ENCODE measurements at regions not wholly inside any gene's neighbourhood (a gene's known extent, or its start where the extent isn't known, plus 50 kb on each side); places are given as distances from the start of the nearest gene placed in this dataset.

DNA sequence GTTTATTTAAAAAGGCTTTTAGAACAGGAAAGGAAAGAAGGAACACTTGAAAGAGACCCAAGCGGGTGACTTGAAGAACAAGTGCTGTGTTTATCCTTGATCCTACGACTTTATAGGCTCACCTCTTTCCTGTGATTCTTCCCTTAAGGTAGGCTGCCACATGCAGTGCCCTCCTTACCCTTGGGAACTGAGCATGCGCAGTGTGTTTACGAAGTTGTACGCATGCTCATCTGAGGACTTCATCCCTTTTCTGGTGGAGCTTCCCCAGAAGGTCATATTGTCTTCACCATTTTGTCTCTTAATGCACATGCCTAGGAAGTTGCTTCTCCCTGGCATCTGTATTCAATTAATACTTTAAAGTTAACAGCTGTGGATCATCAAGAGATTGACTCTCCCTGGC lies 49.9 kb upstream of the VOPP1 start:
- no CpG with 5 or more reads among the region's 5 CpGs for WGBS (ENCODE audit: extremely low coverage, insufficient read length, low lambda C conversion rate)
- Histone ChIP-seq H3K79me1 (ENCODE audit: insufficient read depth, low read depth, low read length, poor library complexity, severe bottlenecking) (no peaks in the 10 kb centered on the region), H2BK120ac (ENCODE audit: low read depth, low read length, poor library complexity, severe bottlenecking) (no peak overlapping the region), H3T11ph (ENCODE audit: low read length) (no peak overlapping the region), H4K20me1 (ENCODE audit: control insufficient read depth, insufficient read depth, insufficient read length) (no peaks in the 10 kb centered on the region), H3K18ac (ENCODE audit: insufficient read length, low read depth, low read length) (no peak overlapping the region), H2BK20ac (ENCODE audit: low read depth, low read length, poor library complexity, severe bottlenecking) (no peak overlapping the region), H3K4ac (ENCODE audit: low read depth, low read length) (no peak overlapping the region), H3K9ac (ENCODE audit: extremely low read depth, insufficient read length, low read length) (no peak overlapping the region), H2BK5ac (ENCODE audit: insufficient read length, low read length) (no peak overlapping the region), H4K5ac (ENCODE audit: insufficient read length, low read depth, low read length) (no peak overlapping the region), H3K79me2 (ENCODE audit: insufficient read depth, low read length) (no peaks in the 10 kb centered on the region), H2BK15ac (ENCODE audit: low read depth, low read length) (no peak overlapping the region), H3K27me3 (ENCODE audit: insufficient read depth, low read length) (no peaks in the 10 kb centered on the region), H3K27ac (ENCODE audit: insufficient read length, low read depth, low read length) (no peak overlapping the region), H3K4me1 (ENCODE audit: insufficient read depth, low read length) (no peaks in the 10 kb centered on the region), H3K23ac (ENCODE audit: insufficient read length, low read depth, low read length) (no peak overlapping the region), H4K91ac (ENCODE audit: insufficient read length, low read depth, low read length) (no peak overlapping the region), H2BK12ac (ENCODE audit: insufficient read length, low read depth, low read length) (no peak overlapping the region), H3K56ac (ENCODE audit: insufficient read length, low read depth, low read length) (no peak overlapping the region), H3K9me3 (ENCODE audit: control insufficient read depth, low read depth, low read length) (peaks cover 24% of the 10 kb centered on the region), H2AFZ (ENCODE audit: low read length) (no peak overlapping the region), H3K4me2 (ENCODE audit: insufficient read depth, insufficient read length, low read length) (no peak overlapping the region), H2AK5ac (ENCODE audit: insufficient read length, low read length) (no peak overlapping the region), H4K8ac (replicated peaks; ENCODE audit: insufficient read length, low read depth, low read length) (no peak overlapping the region), H3K14ac (ENCODE audit: insufficient read depth, low read length) (no peak overlapping the region), H3K23me2 (ENCODE audit: insufficient read length, low read depth, low read length, poor library complexity, severe bottlenecking) (no peaks in the 10 kb centered on the region)
- Mint-ChIP-seq H3K27ac (no peak overlapping the region), H3K4me3 (no peak overlapping the region), H3K27me3 (ENCODE audit: low read depth) (peaks cover 10% of the 10 kb centered on the region), H3K4me1 (no peaks in the 10 kb centered on the region), H3K9me3 (peaks cover 86% of the 10 kb centered on the region in 2 experiments), H3K36me3 (ENCODE audit: insufficient read depth in 1 of 3, low read depth in 3 of 3) (peaks cover 5 to 10% (median 8%) of the 10 kb centered on the region in 3 experiments; a peak in 4 of 7 replicates)
- DNase-seq, result no peak
- TF ChIP-seq, protein P1, sequence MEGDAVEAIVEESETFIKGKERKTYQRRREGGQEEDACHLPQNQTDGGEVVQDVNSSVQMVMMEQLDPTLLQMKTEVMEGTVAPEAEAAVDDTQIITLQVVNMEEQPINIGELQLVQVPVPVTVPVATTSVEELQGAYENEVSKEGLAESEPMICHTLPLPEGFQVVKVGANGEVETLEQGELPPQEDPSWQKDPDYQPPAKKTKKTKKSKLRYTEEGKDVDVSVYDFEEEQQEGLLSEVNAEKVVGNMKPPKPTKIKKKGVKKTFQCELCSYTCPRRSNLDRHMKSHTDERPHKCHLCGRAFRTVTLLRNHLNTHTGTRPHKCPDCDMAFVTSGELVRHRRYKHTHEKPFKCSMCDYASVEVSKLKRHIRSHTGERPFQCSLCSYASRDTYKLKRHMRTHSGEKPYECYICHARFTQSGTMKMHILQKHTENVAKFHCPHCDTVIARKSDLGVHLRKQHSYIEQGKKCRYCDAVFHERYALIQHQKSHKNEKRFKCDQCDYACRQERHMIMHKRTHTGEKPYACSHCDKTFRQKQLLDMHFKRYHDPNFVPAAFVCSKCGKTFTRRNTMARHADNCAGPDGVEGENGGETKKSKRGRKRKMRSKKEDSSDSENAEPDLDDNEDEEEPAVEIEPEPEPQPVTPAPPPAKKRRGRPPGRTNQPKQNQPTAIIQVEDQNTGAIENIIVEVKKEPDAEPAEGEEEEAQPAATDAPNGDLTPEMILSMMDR (conservative IDR thresholded peaks at IDR 0.05), result no peak
